T-cell (primary cell): ENCODE measurements at regions not wholly inside any gene's neighbourhood (a gene's known extent, or its start where the extent isn't known, plus 50 kb on each side); places are given as distances from the start of the nearest gene placed in this dataset.
"Not testable (repeated sequence)": the region's sequence is repeated elsewhere in the genome, so short reads cannot be mapped to it uniquely, and the experiment has no call there.

Source experiments
- ATAC-seq, 4 experiments: fragments of 200-7000 bp in 3 of 4; fragments of 150-1000 bp in 1 of 4; cut with Tn5 transposase; replicated peaks in 1 of 4; 1 replicate in 3 of 4; 2 replicates in 1 of 4; pipeline ENCODE4 v1.10.0; 2021; ENCODE audit warnings: moderate library complexity in 3 of 4, mild to moderate bottlenecking in 2 of 4, moderate number of reproducible peaks in 1 of 4
- CTCF ChIA-PET, 2 donors: fragments of 300-600 bp; sonication (Branson Sonifier 250); formaldehyde crosslinking; loops; one replicate each; lab custom pipeline; 2022; ENCODE audit warnings: antibody characterized with exemption in 2 of 2; lab: Charles Lee
- POLR2A ChIA-PET, 2 donors: fragments of 300-600 bp; sonication (Branson Sonifier 250); formaldehyde crosslinking; loops; one replicate each; lab custom pipeline; 2022; ENCODE audit warnings: antibody characterized with exemption in 2 of 2; lab: Charles Lee
- DNase-seq, 35 experiments: peaks; one replicate each; pipeline versions ENCODE4 v3.0.0 to v3.0.0-alpha.2; 2013 to 2023
- H3K27ac ChIP-seq: one replicate; pipeline ENCODE4 v1.5.1; 2013; ENCODE audit warnings: low read length
- H3K27me3 ChIP-seq, 2 experiments: replicated peaks in 1 of 2; 1 replicate in 1 of 2; 2 replicates in 1 of 2; pipeline versions ENCODE4 v1.6.1 to v1.7.0; 2013; ENCODE audit warnings: low read length in 1 of 2, mixed read lengths in 1 of 2; ENCODE audit not compliant: control insufficient read depth in 2 of 2, insufficient read depth in 2 of 2; ENCODE audit errors: extremely low read depth in 1 of 2
- H3K36me3 ChIP-seq, 2 donors: 1 replicate in 1 of 2; 2 replicates in 1 of 2; pipeline versions ENCODE4 v1.6.1 to v1.7.0; 2013; ENCODE audit warnings: low read length in 1 of 2; ENCODE audit not compliant: control insufficient read depth in 2 of 2, insufficient read depth in 1 of 2; ENCODE audit errors: extremely low read depth in 1 of 2
- H3K4me1 ChIP-seq, 2 experiments: 1 replicate in 1 of 2; 2 replicates in 1 of 2; pipeline versions ENCODE4 v1.6.1 to v1.7.0; 2013; ENCODE audit warnings: low read length in 2 of 2, mixed read lengths in 1 of 2; ENCODE audit not compliant: insufficient read depth in 2 of 2, control insufficient read depth in 1 of 2; ENCODE audit errors: extremely low read depth in 1 of 2
- H3K4me3 ChIP-seq, 2 donors: 1 replicate in 1 of 2; 2 replicates in 1 of 2; pipeline versions ENCODE4 v1.5.1 to v1.7.0; 2013; ENCODE audit warnings: mild to moderate bottlenecking in 2 of 2, low read length in 1 of 2, moderate library complexity in 1 of 2; ENCODE audit not compliant: control insufficient read depth in 1 of 2; ENCODE audit errors: extremely low read depth in 1 of 2
- H3K9me3 ChIP-seq: 2 replicates; pipeline ENCODE4 v1.7.0; 2013
- H3K27ac Mint-ChIP-seq, 2 donors: one replicate each; pipeline ENCODE4 v1.8.0; 2020 to 2021; ENCODE audit warnings: mild to moderate bottlenecking in 2 of 2, mixed read lengths in 2 of 2
- H3K27me3 Mint-ChIP-seq, 2 donors: one replicate each; pipeline ENCODE4 v1.8.0; 2021 to 2022; ENCODE audit warnings: mixed read lengths in 2 of 2
- H3K36me3 Mint-ChIP-seq: one replicate; pipeline ENCODE4 v1.8.0; 2021; ENCODE audit warnings: mixed read lengths
- H3K4me1 Mint-ChIP-seq, 3 donors: one replicate each; pipeline ENCODE4 v1.8.0; 2020 to 2022; ENCODE audit warnings: mixed read lengths in 3 of 3, mild to moderate bottlenecking in 1 of 3
- H3K4me3 Mint-ChIP-seq, 3 donors: one replicate each; pipeline ENCODE4 v1.8.0; 2020 to 2022; ENCODE audit warnings: mild to moderate bottlenecking in 3 of 3, mixed read lengths in 3 of 3, moderate library complexity in 3 of 3
- H3K9me3 Mint-ChIP-seq, 3 donors: one replicate each; pipeline ENCODE4 v1.8.0; 2020 to 2022; ENCODE audit warnings: mixed read lengths in 3 of 3
- WGBS: methylation state at CpG from one replicate; pipeline ENCODE4 v1.1.5; 2013; ENCODE audit warnings: missing lambda C conversion rate; ENCODE audit not compliant: insufficient coverage; 5-methylcytosine and 5-hydroxymethylcytosine counted together

DNA sequence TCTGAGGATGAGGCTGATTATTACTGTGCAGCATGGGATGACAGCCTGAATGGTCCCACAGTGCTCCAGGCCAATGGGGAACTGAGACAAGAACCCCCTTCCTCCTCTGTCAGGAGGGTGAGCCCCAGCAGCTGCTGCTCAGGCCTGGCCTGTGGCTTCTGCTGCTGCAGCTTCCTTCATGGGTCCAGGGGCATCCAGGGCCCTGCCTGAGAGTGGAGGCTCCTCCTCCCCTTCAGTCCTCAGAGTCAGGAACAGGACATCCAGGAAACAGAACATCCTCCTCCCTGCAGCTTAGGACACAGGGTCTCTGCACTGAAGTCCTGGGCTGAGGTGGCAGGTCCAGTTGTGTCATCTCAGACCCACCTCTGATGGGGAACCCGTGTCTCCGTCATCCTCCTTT lies 127.2 kb downstream of the ZNF280B start:
- ATAC-seq, H3K4me3 ChIP-seq, H3K36me3 Mint-ChIP-seq, DNase-seq, H3K4me3 Mint-ChIP-seq, H3K4me1 Mint-ChIP-seq, POLR2A ChIA-PET, CTCF ChIA-PET, H3K4me1 ChIP-seq, H3K9me3 Mint-ChIP-seq, H3K27ac Mint-ChIP-seq, H3K27ac ChIP-seq, H3K9me3 ChIP-seq, H3K36me3 ChIP-seq: not testable (repeated sequence)
- H3K27me3 ChIP-seq = peaks cover 0 to 18% of the 10 kb centered on the region in 2 experiments
- peaks cover 39 to 42% of the 10 kb centered on the region in 2 donors for H3K27me3 Mint-ChIP-seq
- 67% methylated on average over 2 of the region's 2 CpGs for WGBS

DNA sequence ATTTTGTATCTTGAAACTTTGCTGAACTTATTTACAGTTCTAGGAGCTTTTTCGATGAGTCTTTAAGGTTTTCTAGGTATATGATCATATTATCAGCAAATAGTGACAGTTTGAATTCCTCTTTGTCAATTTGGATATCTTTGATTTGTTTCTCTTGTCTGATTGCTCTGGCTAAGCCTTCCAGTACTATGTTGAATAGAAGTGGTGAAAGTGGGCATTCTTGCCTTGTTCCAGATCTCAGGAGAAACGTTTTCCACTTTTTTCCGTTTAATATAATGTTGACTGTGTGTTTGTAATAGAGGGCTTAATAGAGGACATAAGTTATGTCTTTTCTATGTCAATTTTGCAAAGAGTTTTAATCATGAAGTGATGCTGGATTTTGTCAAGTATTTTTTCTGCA lies 124.3 kb downstream of the ZNF280B start:
- H3K36me3 ChIP-seq = no peaks in the 10 kb centered on the region
- H3K4me3 Mint-ChIP-seq = no peak overlapping the region
- POLR2A ChIA-PET = no interaction called here
- ATAC-seq (no peak), DNase-seq (no peak)
- peaks cover 44 to 50% of the 10 kb centered on the region in 2 donors for H3K27me3 Mint-ChIP-seq
- no peaks in the 10 kb centered on the region for H3K4me1 ChIP-seq
- H3K9me3 ChIP-seq = no peaks in the 10 kb centered on the region
- H3K27ac Mint-ChIP-seq = no peak overlapping the region
- WGBS = 55% methylated on average over 2 of the region's 3 CpGs
- H3K27ac ChIP-seq = no peak overlapping the region
- CTCF ChIA-PET = no interaction called here
- no peaks in the 10 kb centered on the region for H3K36me3 Mint-ChIP-seq
- peaks cover 0 to 10% of the 10 kb centered on the region in 2 experiments for H3K27me3 ChIP-seq
- H3K9me3 Mint-ChIP-seq = no peaks in the 10 kb centered on the region
- H3K4me3 ChIP-seq = no peak overlapping the region
- peaks cover 0 to 9% (median 8%) of the 10 kb centered on the region in 3 donors for H3K4me1 Mint-ChIP-seq

DNA sequence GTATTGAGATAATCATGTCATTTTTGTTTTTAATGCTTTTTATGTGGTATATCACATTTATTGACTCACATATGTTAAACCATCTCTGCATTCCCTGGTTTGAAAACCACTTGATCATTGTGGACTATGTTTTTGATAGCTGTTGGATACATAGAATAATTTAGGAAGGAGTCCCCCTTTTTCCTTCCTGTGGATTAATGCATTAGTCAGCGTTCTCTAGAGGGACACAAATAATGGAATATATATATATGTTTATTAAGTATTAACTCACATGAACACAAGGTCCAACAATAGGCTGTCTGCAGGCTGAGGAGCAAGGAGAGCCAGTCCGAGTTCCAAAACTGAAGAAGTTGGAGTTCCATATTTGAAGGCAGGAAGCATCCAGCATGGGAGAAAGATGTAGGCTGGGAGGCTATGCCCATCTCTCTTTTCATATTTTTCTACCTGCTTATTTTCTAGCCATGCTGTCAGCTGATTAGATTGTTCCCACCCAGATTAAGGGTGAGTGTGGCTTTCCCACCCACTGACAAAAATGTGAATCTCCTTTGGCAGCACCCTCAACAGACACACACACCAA lies 123.8 kb downstream of the ZNF280B start:
- H3K4me1 Mint-ChIP-seq = peaks cover 0 to 8% (median 7%) of the 10 kb centered on the region in 3 donors
- Histone ChIP-seq H3K4me1 (no peaks in the 10 kb centered on the region), H3K9me3 (no peaks in the 10 kb centered on the region), H3K27me3 (peaks cover 0 to 10% of the 10 kb centered on the region in 2 experiments), H3K27ac (no peak overlapping the region), H3K4me3 (no peak overlapping the region), H3K36me3 (no peaks in the 10 kb centered on the region)
- DNase-seq = no peak
- no CpG with 5 or more reads among the region's 2 CpGs for WGBS
- H3K36me3 Mint-ChIP-seq = no peaks in the 10 kb centered on the region
- H3K9me3 Mint-ChIP-seq = no peaks in the 10 kb centered on the region
- H3K4me3 Mint-ChIP-seq = no peak overlapping the region
- H3K27me3 Mint-ChIP-seq = peaks cover 44 to 51% of the 10 kb centered on the region in 2 donors
- POLR2A ChIA-PET = no interaction called here
- CTCF ChIA-PET = no interaction called here
- no peak overlapping the region for H3K27ac Mint-ChIP-seq
- no peak for ATAC-seq

DNA sequence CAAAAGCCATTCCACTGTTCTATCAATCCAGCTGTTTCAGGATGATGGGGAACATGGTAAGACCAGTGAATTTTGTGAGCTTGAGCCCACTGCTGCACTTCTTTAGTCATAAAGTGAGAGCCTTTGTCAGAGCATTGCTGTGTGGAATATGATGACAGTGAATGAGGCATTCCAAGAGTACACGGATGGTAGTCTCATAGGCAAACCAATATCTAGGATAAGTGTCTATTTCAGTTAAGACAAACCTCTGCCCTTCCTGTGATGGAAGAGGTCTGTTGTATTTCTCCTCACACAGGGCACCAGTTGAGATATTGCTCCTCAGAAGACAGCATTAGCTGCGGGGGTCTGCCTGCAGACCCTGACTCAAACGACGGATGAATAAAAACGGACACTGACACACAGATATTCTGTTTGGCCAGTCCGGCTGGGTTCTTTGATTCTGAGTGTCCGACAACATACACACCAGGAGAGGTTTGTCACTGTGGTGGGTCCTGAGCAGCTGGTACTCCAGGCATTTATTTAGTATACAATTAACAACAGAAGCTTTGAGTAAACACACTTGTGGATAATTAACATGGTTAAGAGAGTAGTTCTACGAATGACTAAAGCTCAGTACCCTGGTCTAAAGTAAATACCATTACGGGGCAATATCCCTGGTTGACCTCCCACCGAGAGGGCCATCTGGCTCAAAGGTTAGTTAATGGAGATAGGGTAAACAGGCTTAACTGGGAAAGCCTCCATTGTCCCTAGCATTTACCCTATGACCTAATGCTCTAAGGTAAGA lies 121.7 kb downstream of the ZNF280B start:
- H3K4me3 Mint-ChIP-seq = no peak overlapping the region
- H3K9me3 ChIP-seq = no peaks in the 10 kb centered on the region
- no peak for DNase-seq
- WGBS = 89% methylated on average over 5 of the region's 10 CpGs
- peaks cover 0 to 2% (median 0%) of the 10 kb centered on the region in 3 donors for H3K4me1 Mint-ChIP-seq
- no peak overlapping the region for H3K27ac ChIP-seq
- no peak for ATAC-seq
- H3K4me3 ChIP-seq = no peak overlapping the region
- H3K9me3 Mint-ChIP-seq = no peaks in the 10 kb centered on the region
- peaks cover 0 to 6% of the 10 kb centered on the region in 2 experiments for H3K27me3 ChIP-seq
- H3K27me3 Mint-ChIP-seq = peaks cover 39 to 51% of the 10 kb centered on the region in 2 donors
- H3K36me3 ChIP-seq = no peaks in the 10 kb centered on the region
- CTCF ChIA-PET = no interaction called here
- no peaks in the 10 kb centered on the region for H3K4me1 ChIP-seq
- POLR2A ChIA-PET = no interaction called here
- no peak overlapping the region for H3K27ac Mint-ChIP-seq
- no peaks in the 10 kb centered on the region for H3K36me3 Mint-ChIP-seq

GRCh38 chr22:22387386-22387736 lies 121.2 kb downstream of the ZNF280B start:
- H3K9me3 Mint-ChIP-seq = peaks cover 0 to 2% (median 0%) of the 10 kb centered on the region in 3 donors
- DNase-seq = no peak
- WGBS = 67% methylated on average over 1 of the region's 1 CpG
- no peak overlapping the region for H3K4me3 Mint-ChIP-seq
- CTCF ChIA-PET = no interaction called here
- no peak overlapping the region for H3K27ac Mint-ChIP-seq
- no peaks in the 10 kb centered on the region for H3K9me3 ChIP-seq
- peaks cover 39 to 51% of the 10 kb centered on the region in 2 donors for H3K27me3 Mint-ChIP-seq
- H3K36me3 Mint-ChIP-seq = no peaks in the 10 kb centered on the region
- no peaks in the 10 kb centered on the region for H3K4me1 ChIP-seq
- H3K4me3 ChIP-seq = no peak overlapping the region
- no peaks in the 10 kb centered on the region for H3K36me3 ChIP-seq
- ATAC-seq = no peak
- H3K27ac ChIP-seq = no peak overlapping the region
- no peaks in the 10 kb centered on the region for H3K4me1 Mint-ChIP-seq
- POLR2A ChIA-PET = no interaction called here
- peaks cover 0 to 11% of the 10 kb centered on the region in 2 experiments for H3K27me3 ChIP-seq

GRCh38 chr22:22388090-22388489 lies 120.5 kb downstream of the ZNF280B start:
- no peaks in the 10 kb centered on the region for H3K4me1 Mint-ChIP-seq
- H3K9me3 Mint-ChIP-seq = peaks cover 0 to 4% (median 0%) of the 10 kb centered on the region in 3 donors
- H3K27ac Mint-ChIP-seq = no peak overlapping the region
- ATAC-seq (no peak), DNase-seq (no peak)
- peaks cover 0 to 11% of the 10 kb centered on the region in 2 experiments for H3K27me3 ChIP-seq
- H3K27ac ChIP-seq = no peak overlapping the region
- H3K4me3 Mint-ChIP-seq = no peak overlapping the region
- H3K4me3 ChIP-seq = no peak overlapping the region
- ChIA-PET POLR2A (no interaction called here), CTCF (no interaction called here)
- no peaks in the 10 kb centered on the region for H3K9me3 ChIP-seq
- no peaks in the 10 kb centered on the region for H3K36me3 Mint-ChIP-seq
- H3K36me3 ChIP-seq = no peaks in the 10 kb centered on the region
- WGBS = 88% methylated on average over 3 of the region's 5 CpGs
- no peaks in the 10 kb centered on the region for H3K4me1 ChIP-seq
- H3K27me3 Mint-ChIP-seq = peaks cover 39 to 55% of the 10 kb centered on the region in 2 donors
